ENCODE measurements at regions not wholly inside any gene's neighbourhood (a gene's known extent, or its start where the extent isn't known, plus 50 kb on each side); places are given as distances from the start of the nearest gene placed in this dataset.

DNA sequence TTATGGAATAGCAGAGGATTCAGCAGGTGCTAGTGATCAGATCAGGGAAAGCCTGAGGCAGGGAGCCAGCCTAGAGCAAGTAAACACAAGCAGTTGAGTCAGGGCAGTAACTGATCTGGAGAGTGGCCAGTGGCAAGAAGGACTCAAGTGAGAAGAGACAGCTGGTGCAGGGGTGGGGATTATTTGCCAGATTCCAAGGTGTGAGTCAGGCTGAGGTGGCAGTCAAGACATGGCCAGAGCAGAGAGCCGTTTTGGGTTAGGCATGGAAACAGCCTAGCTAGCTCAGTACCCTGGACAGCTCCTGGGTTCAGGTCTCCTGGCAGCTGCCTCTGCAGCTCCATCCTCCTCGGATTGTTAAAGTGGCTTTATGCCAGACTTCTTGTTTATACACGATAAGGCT lies 281.9 kb upstream of the ONECUT1 start:
- no peaks in the 10 kb centered on the region for H3K27me3 ChIP-seq (ENCODE audit: insufficient read depth, low read length)
- H2AFZ ChIP-seq (ENCODE audit: low read length) = no peak overlapping the region
- H3K36me3 ChIP-seq (ENCODE audit: insufficient read depth, low read length) = no peaks in the 10 kb centered on the region
- H3K4me2 ChIP-seq (ENCODE audit: low read length) = no peak overlapping the region
- no peak overlapping the region for H3K9ac ChIP-seq (ENCODE audit: low read length)
- H3K27ac ChIP-seq (ENCODE audit: low read depth, low read length, poor library complexity, severe bottlenecking) = no peak overlapping the region
- no peak overlapping the region for H3K4me3 ChIP-seq (ENCODE audit: low read depth, low read length, poor library complexity, severe bottlenecking)
- H3K79me2 ChIP-seq (ENCODE audit: insufficient read depth, low read length) = no peaks in the 10 kb centered on the region
- H4K20me1 ChIP-seq (ENCODE audit: insufficient read depth, low read length) = no peaks in the 10 kb centered on the region
- TF ChIP-seq EZH2 (IDR thresholded peaks at IDR 0.05; ENCODE audit: borderline replicate concordance, low read length) = no peak
- no peak for TF ChIP-seq CTCF (IDR thresholded peaks at IDR 0.05; ENCODE audit: low read length)
- H3K9me2 ChIP-seq (ENCODE audit: low read depth, low read length) = no peaks in the 10 kb centered on the region
- H3F3A ChIP-seq (ENCODE audit: insufficient read depth, low read length) = no peaks in the 10 kb centered on the region
- H3K4me1 ChIP-seq (ENCODE audit: insufficient read depth, low read length, severe bottlenecking) = no peaks in the 10 kb centered on the region
- H3K9me3 ChIP-seq (ENCODE audit: low read length) = no peaks in the 10 kb centered on the region

DNA sequence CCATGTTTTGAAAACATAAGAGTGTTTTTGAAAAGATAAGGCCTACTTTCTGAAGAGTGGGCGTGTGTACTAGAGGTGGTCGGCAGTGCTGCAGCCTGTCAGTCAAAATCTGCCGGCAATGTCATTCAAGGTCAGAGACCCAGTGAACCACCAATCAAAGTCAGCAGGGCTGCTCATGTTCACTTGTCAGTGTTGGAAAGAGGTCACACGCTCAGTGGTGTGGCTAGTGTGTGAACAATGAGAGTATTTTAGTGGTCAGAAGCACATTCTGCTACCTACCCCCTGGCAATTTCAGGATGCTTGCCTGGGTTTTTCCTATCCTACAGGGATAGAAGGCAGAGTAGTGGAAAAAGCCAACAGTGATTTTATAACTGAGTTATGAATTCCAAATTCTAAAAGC lies 278.5 kb upstream of the ONECUT1 start:
- Histone ChIP-seq H3K4me1 (ENCODE audit: insufficient read depth, low read length, severe bottlenecking) (no peaks in the 10 kb centered on the region), H4K20me1 (ENCODE audit: insufficient read depth, low read length) (no peaks in the 10 kb centered on the region), H3K9ac (ENCODE audit: low read length) (no peak overlapping the region), H3K9me2 (ENCODE audit: low read depth, low read length) (no peaks in the 10 kb centered on the region), H3K4me3 (ENCODE audit: low read depth, low read length, poor library complexity, severe bottlenecking) (no peak overlapping the region), H3K27me3 (ENCODE audit: insufficient read depth, low read length) (no peaks in the 10 kb centered on the region), H3F3A (ENCODE audit: insufficient read depth, low read length) (no peaks in the 10 kb centered on the region), H2AFZ (ENCODE audit: low read length) (no peak overlapping the region), H3K27ac (ENCODE audit: low read depth, low read length, poor library complexity, severe bottlenecking) (no peak overlapping the region), H3K9me3 (ENCODE audit: low read length) (no peaks in the 10 kb centered on the region), H3K36me3 (ENCODE audit: insufficient read depth, low read length) (no peaks in the 10 kb centered on the region), H3K4me2 (ENCODE audit: low read length) (no peak overlapping the region), H3K79me2 (ENCODE audit: insufficient read depth, low read length) (no peaks in the 10 kb centered on the region)
- TF ChIP-seq EZH2 (IDR thresholded peaks at IDR 0.05; ENCODE audit: borderline replicate concordance, low read length) (no peak), CTCF (IDR thresholded peaks at IDR 0.05; ENCODE audit: low read length) (no peak)

DNA sequence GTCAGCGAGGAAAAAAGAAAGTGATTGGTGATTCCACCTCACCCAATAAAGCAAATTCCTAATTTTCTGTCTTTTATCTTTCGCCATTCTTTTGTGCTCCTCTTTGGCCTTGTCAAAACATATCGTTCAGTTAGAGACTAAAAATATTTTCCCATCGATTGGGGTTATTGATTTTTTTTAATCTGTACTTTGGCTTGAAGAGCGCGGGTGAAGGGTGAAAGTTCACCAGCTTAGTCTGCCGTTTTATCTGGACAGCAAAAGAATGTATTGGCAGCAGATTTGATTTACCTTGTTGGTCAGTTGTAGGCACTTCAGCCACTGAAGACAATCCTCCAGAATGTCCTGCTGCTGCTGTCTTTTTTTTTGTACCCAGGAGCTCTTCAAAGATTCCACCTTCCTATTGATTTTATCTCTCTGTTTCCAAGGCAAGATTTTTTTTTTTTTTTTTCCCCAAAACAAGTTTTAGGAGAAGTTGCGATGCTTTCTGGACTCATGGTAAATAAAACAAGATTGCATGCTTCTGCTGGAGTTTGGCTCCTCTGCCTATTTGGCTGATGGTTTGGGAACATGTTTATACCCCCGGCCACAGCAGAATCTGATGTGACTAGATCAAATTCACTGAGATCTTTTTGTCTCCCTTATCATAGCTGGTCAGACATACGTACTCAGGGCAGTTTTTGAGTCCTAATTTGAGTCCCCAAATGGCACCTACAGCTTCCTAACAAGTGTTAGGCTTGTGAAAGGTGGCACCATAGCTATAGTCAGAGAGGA lies 269.3 kb upstream of the ONECUT1 start:
- H3K4me1 ChIP-seq (ENCODE audit: insufficient read depth, low read length, severe bottlenecking) = no peaks in the 10 kb centered on the region
- no peak overlapping the region for H3K4me3 ChIP-seq (ENCODE audit: low read depth, low read length, poor library complexity, severe bottlenecking)
- TF ChIP-seq EZH2 (IDR thresholded peaks at IDR 0.05; ENCODE audit: borderline replicate concordance, low read length) = no peak
- H3K9me2 ChIP-seq (ENCODE audit: low read depth, low read length) = no peaks in the 10 kb centered on the region
- H3K27me3 ChIP-seq (ENCODE audit: insufficient read depth, low read length) = no peaks in the 10 kb centered on the region
- no peaks in the 10 kb centered on the region for H3K79me2 ChIP-seq (ENCODE audit: insufficient read depth, low read length)
- no peaks in the 10 kb centered on the region for H3K9me3 ChIP-seq (ENCODE audit: low read length)
- H3K4me2 ChIP-seq (ENCODE audit: low read length) = no peak overlapping the region
- no peaks in the 10 kb centered on the region for H3F3A ChIP-seq (ENCODE audit: insufficient read depth, low read length)
- no peak overlapping the region for H3K27ac ChIP-seq (ENCODE audit: low read depth, low read length, poor library complexity, severe bottlenecking)
- H4K20me1 ChIP-seq (ENCODE audit: insufficient read depth, low read length) = no peaks in the 10 kb centered on the region
- no peaks in the 10 kb centered on the region for H3K36me3 ChIP-seq (ENCODE audit: insufficient read depth, low read length)
- H3K9ac ChIP-seq (ENCODE audit: low read length) = no peak overlapping the region
- no peak overlapping the region for H2AFZ ChIP-seq (ENCODE audit: low read length)

All from OCI-LY1 (cell line).